H1 (cell line): ENCODE measurements at regions not wholly inside any gene's neighbourhood (a gene's known extent, or its start where the extent isn't known, plus 50 kb on each side); places are given as distances from the start of the nearest gene placed in this dataset.

Source experiments
- CTCF ChIP-seq, 3 experiments: IDR thresholded peaks; 1 replicate in 2 of 3; 2 replicates in 1 of 3; pipeline versions ENCODE4 v1.5.1 to v1.6.1; 2011; ENCODE audit warnings: low read length in 3 of 3, mild to moderate bottlenecking in 3 of 3, inconsistent platforms in 2 of 3, low read depth in 1 of 3, moderate library complexity in 1 of 3; ENCODE audit not compliant: insufficient read depth in 1 of 3; ENCODE audit errors: control extremely low read depth in 1 of 3
- EZH2 ChIP-seq: fragments of 200-600 bp; sonication (generic); IDR thresholded peaks from 2 replicates; pipeline ENCODE4 v1.7.1; 2012; ENCODE audit warnings: low read depth, mild to moderate bottlenecking, moderate library complexity, low read length, inconsistent platforms; ENCODE audit not compliant: severe bottlenecking
- HDAC6 ChIP-seq: IDR thresholded peaks from one replicate; pipeline ENCODE4 v1.7.1; 2012; ENCODE audit warnings: low read depth, mild to moderate bottlenecking, inconsistent platforms, low read length, moderate library complexity
- RBBP5 ChIP-seq: IDR thresholded peaks from 2 replicates; pipeline ENCODE4 v1.7.1; 2012; ENCODE audit warnings: low read depth, mild to moderate bottlenecking, inconsistent platforms, low read length, moderate library complexity, borderline replicate concordance
- SP2 ChIP-seq: IDR thresholded peaks from 2 replicates; pipeline ENCODE4 v1.6.1; 2012; ENCODE audit warnings: mild to moderate bottlenecking, low read length, inconsistent platforms
- TAF1 ChIP-seq: IDR thresholded peaks from 2 replicates; pipeline ENCODE4 v1.6.1; 2011; ENCODE audit warnings: mild to moderate bottlenecking, low read depth, low read length
- TAF7 ChIP-seq: optimal IDR thresholded peaks from 2 replicates; pipeline ENCODE3; 2011; ENCODE audit warnings: low read depth, mild to moderate bottlenecking, inconsistent platforms, low read length, moderate library complexity, borderline replicate concordance
- USF2 ChIP-seq: IDR thresholded peaks from 2 replicates; pipeline ENCODE4 v1.6.1; 2011; ENCODE audit warnings: low read length, improper control_type of control experiment

GRCh38 chr10:4024027-4024426 lies 239.0 kb upstream of the KLF6 start:
- TF ChIP-seq TAF7 (no peak), USF2 (no peak), TAF1 (no peak), HDAC6 (no peak), CTCF (IDR thresholded peaks at IDR 0.05; ENCODE audit: control extremely low read depth in 1 of 3, insufficient read depth in 1 of 3, low read depth in 1 of 3, low read length in 3 of 3) (no peak), SP2 (no peak), EZH2 (no peak), RBBP5 (no peak)
